SK-N-SH (cell line): ENCODE measurements at regions not wholly inside any gene's neighbourhood (a gene's known extent, or its start where the extent isn't known, plus 50 kb on each side); places are given as distances from the start of the nearest gene placed in this dataset.

ENCODE experiments used
- JUND ChIP-seq: IDR thresholded peaks from 2 replicates; pipeline ENCODE4 v1.4.0; 2012
- MEF2A ChIP-seq: IDR thresholded peaks from 2 replicates; pipeline ENCODE4 v1.4.0; 2012; ENCODE audit warnings: low read depth, borderline replicate concordance
- POLR2AphosphoS5 ChIP-seq: IDR thresholded peaks from 2 replicates; pipeline ENCODE4 v1.6.1; 2012; ENCODE audit warnings: low read depth, low read length
- TAF1 ChIP-seq: IDR thresholded peaks from 2 replicates; pipeline ENCODE4 v1.6.1; 2012; ENCODE audit warnings: low read depth, mild to moderate bottlenecking, low read length, moderate library complexity, borderline replicate concordance
- TF ChIP-seq, protein P1 (sequence below): fragments of 150-350 bp; IDR thresholded peaks from 2 replicates; pipeline ENCODE4 v1.6.1; 2017; ENCODE audit warnings: antibody characterized with exemption, low read length, low read depth, borderline replicate concordance
- TF ChIP-seq, protein P2 (sequence below): fragments of 200-600 bp; sonication (generic); IDR thresholded peaks from 2 replicates; pipeline ENCODE4 v1.6.1; 2017; ENCODE audit warnings: antibody characterized with exemption, mild to moderate bottlenecking, moderate library complexity

DNA sequence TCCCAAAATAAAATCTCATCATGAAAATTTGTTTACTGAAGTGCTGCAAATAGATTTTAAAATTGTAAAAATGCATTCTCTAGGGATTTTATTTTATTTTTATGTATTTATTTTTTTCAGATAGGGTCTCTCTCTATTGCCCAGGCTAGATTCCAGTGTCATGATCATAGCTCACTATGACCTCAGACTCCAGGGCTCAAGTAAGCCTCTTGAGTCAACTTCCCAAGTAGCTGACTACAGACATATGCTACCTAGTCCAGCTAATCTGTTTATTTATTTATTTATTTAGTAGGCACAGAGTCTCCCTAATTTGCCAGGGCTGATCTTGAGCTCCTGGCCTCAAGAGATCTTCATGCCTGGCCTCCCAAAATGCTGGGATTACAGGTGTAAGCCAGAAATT is 317.7 kb upstream of the ANXA10 start:
- TF ChIP-seq MEF2A (no peak), TAF1 (no peak), POLR2AphosphoS5 (no peak), JUND (no peak)
- TF ChIP-seq, protein P1, sequence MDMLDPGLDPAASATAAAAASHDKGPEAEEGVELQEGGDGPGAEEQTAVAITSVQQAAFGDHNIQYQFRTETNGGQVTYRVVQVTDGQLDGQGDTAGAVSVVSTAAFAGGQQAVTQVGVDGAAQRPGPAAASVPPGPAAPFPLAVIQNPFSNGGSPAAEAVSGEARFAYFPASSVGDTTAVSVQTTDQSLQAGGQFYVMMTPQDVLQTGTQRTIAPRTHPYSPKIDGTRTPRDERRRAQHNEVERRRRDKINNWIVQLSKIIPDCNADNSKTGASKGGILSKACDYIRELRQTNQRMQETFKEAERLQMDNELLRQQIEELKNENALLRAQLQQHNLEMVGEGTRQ, result no peak
- TF ChIP-seq, protein P2, sequence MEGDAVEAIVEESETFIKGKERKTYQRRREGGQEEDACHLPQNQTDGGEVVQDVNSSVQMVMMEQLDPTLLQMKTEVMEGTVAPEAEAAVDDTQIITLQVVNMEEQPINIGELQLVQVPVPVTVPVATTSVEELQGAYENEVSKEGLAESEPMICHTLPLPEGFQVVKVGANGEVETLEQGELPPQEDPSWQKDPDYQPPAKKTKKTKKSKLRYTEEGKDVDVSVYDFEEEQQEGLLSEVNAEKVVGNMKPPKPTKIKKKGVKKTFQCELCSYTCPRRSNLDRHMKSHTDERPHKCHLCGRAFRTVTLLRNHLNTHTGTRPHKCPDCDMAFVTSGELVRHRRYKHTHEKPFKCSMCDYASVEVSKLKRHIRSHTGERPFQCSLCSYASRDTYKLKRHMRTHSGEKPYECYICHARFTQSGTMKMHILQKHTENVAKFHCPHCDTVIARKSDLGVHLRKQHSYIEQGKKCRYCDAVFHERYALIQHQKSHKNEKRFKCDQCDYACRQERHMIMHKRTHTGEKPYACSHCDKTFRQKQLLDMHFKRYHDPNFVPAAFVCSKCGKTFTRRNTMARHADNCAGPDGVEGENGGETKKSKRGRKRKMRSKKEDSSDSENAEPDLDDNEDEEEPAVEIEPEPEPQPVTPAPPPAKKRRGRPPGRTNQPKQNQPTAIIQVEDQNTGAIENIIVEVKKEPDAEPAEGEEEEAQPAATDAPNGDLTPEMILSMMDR, result no peak
